Astrocyte (in vitro differentiated cells and primary cell): ENCODE measurements at regions not wholly inside any gene's neighbourhood (a gene's known extent, or its start where the extent isn't known, plus 50 kb on each side); places are given as distances from the start of the nearest gene placed in this dataset.
A peak's percentile ranks its signal among the peaks of the same experiment; 100 is the strongest.

Source experiments
- DNase-seq: peaks from one replicate; pipeline ENCODE4 v3.0.0-alpha.2; 2010; ENCODE audit warnings: low read depth
- FAIRE-seq: peaks from 2 replicates; lab custom pipeline; 2011; peaks lifted over from hg19 to GRCh38; lab: Jason Lieb, UNC
- H2AFZ ChIP-seq: 2 replicates; pipeline ENCODE4 v1.6.0; 2012; ENCODE audit warnings: low read depth, low read length, inconsistent platforms
- H3K27ac ChIP-seq: 2 replicates; pipeline ENCODE4 v1.5.1; 2011; ENCODE audit warnings: low read depth, low read length, inconsistent platforms
- H3K27me3 ChIP-seq: 2 replicates; pipeline ENCODE4 v1.6.0; 2011; ENCODE audit warnings: low read length, inconsistent platforms; ENCODE audit not compliant: insufficient read depth
- H3K36me3 ChIP-seq: 2 replicates; pipeline ENCODE4 v1.5.1; 2011; ENCODE audit warnings: low read length, inconsistent platforms; ENCODE audit not compliant: insufficient read depth
- H3K4me1 ChIP-seq: 2 replicates; pipeline ENCODE4 v1.5.1; 2011; ENCODE audit warnings: low read length, inconsistent platforms; ENCODE audit not compliant: insufficient read depth
- H3K4me2 ChIP-seq: 2 replicates; pipeline ENCODE4 v1.6.0; 2012; ENCODE audit warnings: low read length, inconsistent platforms
- H3K4me3 ChIP-seq: 2 replicates; pipeline ENCODE4 v1.5.1; 2011; ENCODE audit warnings: low read depth, mild to moderate bottlenecking, low read length, inconsistent platforms; ENCODE audit not compliant: insufficient read depth
- H3K79me2 ChIP-seq: 2 replicates; pipeline ENCODE4 v1.6.0; 2012; ENCODE audit warnings: mild to moderate bottlenecking, low read length, inconsistent platforms; ENCODE audit not compliant: insufficient read depth
- H3K9ac ChIP-seq: 2 replicates; pipeline ENCODE4 v1.6.0; 2012; ENCODE audit warnings: mild to moderate bottlenecking, low read length, inconsistent platforms
- H3K9me3 ChIP-seq: 2 replicates; pipeline ENCODE4 v1.5.1; 2012; ENCODE audit warnings: low read depth, mild to moderate bottlenecking, low read length, inconsistent platforms; ENCODE audit not compliant: insufficient read depth
- H4K20me1 ChIP-seq: 2 replicates; pipeline ENCODE4 v1.6.0; 2012; ENCODE audit warnings: low read length, inconsistent platforms; ENCODE audit not compliant: insufficient read depth
- H3K27ac Mint-ChIP-seq: one replicate; pipeline ENCODE4 v1.8.0; 2021; ENCODE audit warnings: mild to moderate bottlenecking, mixed read lengths; ENCODE audit not compliant: unreplicated experiment
- H3K27me3 Mint-ChIP-seq: one replicate; pipeline ENCODE4 v1.8.0; 2021; ENCODE audit warnings: low read depth, mixed read lengths; ENCODE audit not compliant: unreplicated experiment
- H3K36me3 Mint-ChIP-seq: one replicate; pipeline ENCODE4 v1.8.0; 2021; ENCODE audit warnings: low read depth, mixed read lengths; ENCODE audit not compliant: unreplicated experiment
- H3K4me1 Mint-ChIP-seq: one replicate; pipeline ENCODE4 v1.8.0; 2021; ENCODE audit warnings: low read depth, mixed read lengths; ENCODE audit not compliant: unreplicated experiment
- H3K4me3 Mint-ChIP-seq: one replicate; pipeline ENCODE4 v1.8.0; 2021; ENCODE audit warnings: mild to moderate bottlenecking, moderate library complexity, mixed read lengths; ENCODE audit not compliant: unreplicated experiment
- H3K9me3 Mint-ChIP-seq: one replicate; pipeline ENCODE4 v1.8.0; 2021; ENCODE audit warnings: mild to moderate bottlenecking, mixed read lengths; ENCODE audit not compliant: unreplicated experiment
- CTCF ChIP-seq: IDR thresholded peaks from 2 replicates; pipeline ENCODE4 v1.5.1; 2011; ENCODE audit warnings: low read depth, mild to moderate bottlenecking, inconsistent platforms, low read length, moderate library complexity; ENCODE audit not compliant: insufficient read depth
- EZH2 ChIP-seq: IDR thresholded peaks from 2 replicates; pipeline ENCODE4 v1.6.1; 2012; ENCODE audit warnings: mild to moderate bottlenecking, low read length, inconsistent platforms; ENCODE audit not compliant: insufficient read depth

GRCh38 chr13:34189946-34190345, 372.0 kb downstream of the RFC3 start:
- Histone ChIP-seq H3K36me3 (no peaks in the 10 kb centered on the region), H3K9me3 (no peaks in the 10 kb centered on the region), H3K27ac (no peak overlapping the region), H2AFZ (no peak overlapping the region), H3K4me1 (no peaks in the 10 kb centered on the region), H3K4me3 (no peak overlapping the region), H4K20me1 (no peaks in the 10 kb centered on the region), H3K27me3 (no peaks in the 10 kb centered on the region), H3K79me2 (no peaks in the 10 kb centered on the region), H3K9ac (no peak overlapping the region), H3K4me2 (no peak overlapping the region)
- FAIRE-seq (no peak), DNase-seq (no peak)
- Mint-ChIP-seq H3K36me3 (no peaks in the 10 kb centered on the region), H3K4me3 (no peak overlapping the region), H3K27ac (no peak overlapping the region), H3K4me1 (no peaks in the 10 kb centered on the region), H3K9me3 (peaks cover 8% of the 10 kb centered on the region), H3K27me3 (no peaks in the 10 kb centered on the region)
- no peak for TF ChIP-seq CTCF
- TF ChIP-seq EZH2: no peak

GRCh38 chr13:34201050-34201913, 383.3 kb downstream of the RFC3 start:
- Histone ChIP-seq H2AFZ (no peak overlapping the region), H3K27me3 (no peaks in the 10 kb centered on the region), H4K20me1 (no peaks in the 10 kb centered on the region), H3K4me3 (no peak overlapping the region), H3K4me1 (no peaks in the 10 kb centered on the region), H3K27ac (no peak overlapping the region), H3K9me3 (no peaks in the 10 kb centered on the region), H3K9ac (no peak overlapping the region), H3K79me2 (no peaks in the 10 kb centered on the region), H3K4me2 (no peak overlapping the region), H3K36me3 (no peaks in the 10 kb centered on the region)
- no peak overlapping the region for H3K4me3 Mint-ChIP-seq
- no peaks in the 10 kb centered on the region for H3K27me3 Mint-ChIP-seq
- peak; percentile 81 for DNase-seq
- peaks cover 2% of the 10 kb centered on the region for H3K9me3 Mint-ChIP-seq
- peak; percentile 83 for FAIRE-seq
- no peaks in the 10 kb centered on the region for H3K36me3 Mint-ChIP-seq
- peaks cover under 1% of the 10 kb centered on the region for H3K4me1 Mint-ChIP-seq
- TF ChIP-seq EZH2 (no peak), CTCF (no peak)
- no peak overlapping the region for H3K27ac Mint-ChIP-seq

- Mint-ChIP-seq H3K4me1 (peaks cover 25% of the 10 kb centered on the region), H3K4me3 (peak overlapping the region; percentile 31), H3K27ac (peak overlapping the region; percentile 64), H3K36me3 (no peaks in the 10 kb centered on the region), H3K9me3 (no peaks in the 10 kb centered on the region), H3K27me3 (no peaks in the 10 kb centered on the region)
- Histone ChIP-seq H2AFZ (no peak overlapping the region), H3K9ac (no peak overlapping the region), H3K27ac (peak overlapping the region; percentile 51), H3K9me3 (no peaks in the 10 kb centered on the region), H4K20me1 (no peaks in the 10 kb centered on the region), H3K27me3 (no peaks in the 10 kb centered on the region), H3K4me2 (peak overlapping the region; percentile 52), H3K4me1 (peaks cover 19% of the 10 kb centered on the region), H3K4me3 (no peak overlapping the region), H3K36me3 (no peaks in the 10 kb centered on the region), H3K79me2 (no peaks in the 10 kb centered on the region)
- TF ChIP-seq EZH2 (no peak), CTCF (no peak)
- FAIRE-seq: peak; percentile 93
- peak; percentile 90 for DNase-seq
Measured at GRCh38 chr13:34207334-34207733, 389.4 kb downstream of the RFC3 start.
